NOMO-1 treated with DMSO at 0.1 percent for 48 hours (cell line): ENCODE measurements at regions not wholly inside any gene's neighbourhood (a gene's known extent, or its start where the extent isn't known, plus 50 kb on each side); places are given as distances from the start of the nearest gene placed in this dataset.
A peak's percentile ranks its signal among the peaks of the same experiment; 100 is the strongest.

Source experiments
- DNase-seq: peaks from one replicate; lab custom pipeline; 2025; ENCODE audit not compliant: unreplicated experiment; lab: John Stamatoyannopoulos, UW

GRCh38 chr4:113849771-113850170, 88.2 kb upstream of the CAMK2D start:
- DNase-seq = no peak

- no peak for DNase-seq
Observed at GRCh38 chr4:113847710-113848109, 86.2 kb upstream of the CAMK2D start.

DNA sequence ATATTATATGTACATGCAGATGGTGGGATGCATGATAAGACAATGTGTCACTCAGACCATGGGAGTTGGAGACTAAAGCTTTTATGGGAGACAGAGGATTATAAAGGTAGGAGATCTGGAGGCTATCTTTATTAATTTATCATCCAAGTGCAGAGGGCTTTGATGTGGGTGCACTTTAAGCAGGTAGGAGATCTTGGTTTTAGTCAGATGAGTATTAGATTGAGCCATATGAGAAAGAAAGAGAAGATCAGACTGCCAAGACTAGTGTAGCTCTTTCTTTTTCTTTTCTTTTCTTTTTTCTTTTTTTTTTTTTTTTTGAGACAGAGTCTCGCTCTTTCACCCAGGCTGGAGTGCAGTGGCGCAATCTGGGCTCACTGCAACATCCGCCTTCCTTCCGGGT, 84.9 kb upstream of the CAMK2D start:
- DNase-seq = no peak

- DNase-seq = no peak
Observed at GRCh38 chr4:113845138-113845537, 83.6 kb upstream of the CAMK2D start.

DNA sequence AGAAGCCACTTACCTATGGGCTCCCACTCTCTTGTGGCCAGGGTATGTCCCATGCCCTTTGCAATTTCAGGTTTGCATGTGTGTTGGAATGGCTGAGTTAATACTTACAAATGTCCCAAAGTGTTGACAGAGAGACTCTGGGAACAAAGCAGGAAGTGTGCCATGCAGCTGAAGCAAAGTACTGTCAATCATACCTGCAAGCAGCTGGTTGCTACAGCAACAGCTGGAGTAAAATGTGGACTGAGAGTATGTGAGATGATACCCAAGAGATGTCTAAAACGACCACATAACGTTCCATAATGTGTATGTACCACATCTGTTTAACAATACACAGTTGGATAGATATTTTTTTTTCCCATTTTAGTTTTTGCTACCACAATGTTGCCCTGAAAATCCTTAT, 82.8 kb upstream of the CAMK2D start:
- DNase-seq = no peak

DNA sequence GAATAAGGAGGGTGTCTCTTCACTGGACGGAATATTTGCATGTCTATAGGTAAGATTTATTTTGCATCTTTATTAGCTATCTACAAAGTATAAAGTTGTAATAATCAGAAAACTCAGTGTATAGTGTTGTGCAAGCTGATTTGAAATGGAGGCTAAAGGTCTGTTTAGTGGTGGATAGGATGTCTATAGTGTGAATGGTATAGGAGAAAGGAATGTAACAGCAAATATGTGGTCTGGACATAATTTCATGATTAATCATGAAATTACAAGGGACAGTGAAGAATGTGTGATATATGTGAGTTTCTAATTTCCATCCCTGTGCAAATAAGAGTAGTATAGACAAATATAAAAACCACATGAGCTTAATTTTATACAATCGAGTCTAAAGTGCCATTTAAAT, 79.3 kb upstream of the CAMK2D start:
- no peak for DNase-seq

DNA sequence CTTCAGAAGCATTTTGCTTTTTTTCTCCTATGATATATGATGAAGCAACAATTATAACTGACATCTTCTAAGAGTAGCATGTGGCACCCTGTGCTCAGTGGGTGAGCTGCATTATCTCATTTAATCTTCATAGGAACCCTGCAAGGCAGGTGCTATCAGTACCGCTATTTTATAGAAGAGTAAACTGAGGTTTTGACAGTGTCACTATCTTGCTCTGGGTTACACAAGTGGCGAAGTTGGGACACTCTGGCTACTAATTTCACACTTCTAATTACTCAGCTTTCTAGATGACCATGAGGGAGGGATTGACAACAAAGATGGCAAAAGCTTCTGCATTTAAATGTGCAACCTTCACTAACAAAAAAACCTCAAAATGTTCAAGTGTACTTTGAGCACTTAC, 76.9 kb upstream of the CAMK2D start:
- DNase-seq = peak; percentile 32

GRCh38 chr4:113837397-113837796, 75.9 kb upstream of the CAMK2D start:
- peak; percentile 97 for DNase-seq

DNA sequence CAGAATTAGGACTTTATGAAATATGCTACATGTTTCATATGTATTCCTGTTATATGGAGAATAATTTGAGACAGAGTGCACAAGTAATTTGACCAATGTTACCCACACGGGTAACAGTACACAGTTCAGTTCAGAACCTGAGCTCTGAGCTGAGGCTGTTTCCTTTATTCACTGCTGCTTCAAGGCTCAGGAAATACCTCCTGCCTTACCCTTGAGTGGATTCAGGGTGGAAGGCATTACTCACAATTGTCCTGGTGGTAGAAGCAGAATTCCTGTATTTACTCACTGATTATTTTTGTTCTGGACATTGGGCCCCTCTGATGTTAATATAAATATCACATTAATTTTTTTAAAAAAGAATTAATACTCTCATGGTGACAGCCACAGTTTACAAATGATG, 73.5 kb upstream of the CAMK2D start:
- DNase-seq = no peak

DNA sequence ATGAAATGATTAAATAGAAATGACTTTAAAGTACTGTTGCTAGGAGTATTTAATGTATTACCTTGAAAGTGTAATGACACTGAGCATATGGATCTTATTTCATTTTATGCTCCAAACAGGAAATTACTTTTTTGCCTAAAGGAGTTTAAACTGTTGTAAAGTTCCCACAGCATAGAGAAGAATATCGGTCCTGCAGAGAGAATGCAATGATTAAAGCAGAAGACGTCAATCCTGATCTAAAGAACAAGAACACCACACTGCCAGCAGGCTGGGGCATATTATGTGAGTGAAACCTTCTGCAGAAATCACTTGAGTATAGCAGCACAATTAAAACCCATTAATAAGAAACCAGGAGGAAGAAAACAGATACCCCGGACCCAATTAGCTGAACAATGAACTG, 72.8 kb upstream of the CAMK2D start:
- DNase-seq = no peak

- DNase-seq = peak; percentile 42
Observed at GRCh38 chr4:113832803-113833202, 71.3 kb upstream of the CAMK2D start.

GRCh38 chr4:113831457-113831856, 69.9 kb upstream of the CAMK2D start:
- DNase-seq = no peak

- no peak for DNase-seq
Observed at GRCh38 chr4:113828702-113829101, 67.2 kb upstream of the CAMK2D start.

DNA sequence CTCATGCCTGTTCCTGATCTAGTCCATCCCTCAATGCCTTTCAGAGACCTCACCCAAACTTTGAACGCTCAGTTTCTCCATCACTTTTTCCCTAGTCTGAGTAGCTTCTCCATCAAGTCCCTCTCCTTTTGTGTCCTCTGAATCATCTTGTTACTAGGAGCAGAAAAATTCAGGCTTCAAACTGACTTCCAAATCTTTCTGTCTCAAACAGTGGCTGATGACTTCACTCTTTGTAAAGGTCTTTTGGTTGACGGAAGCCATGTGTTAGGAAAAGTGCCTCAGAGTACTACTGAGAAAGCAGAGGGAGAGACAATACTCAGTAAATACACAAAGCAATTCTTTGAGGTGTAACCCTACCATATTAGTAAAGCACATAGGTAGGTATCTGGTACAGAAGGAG, 65.7 kb upstream of the CAMK2D start:
- no peak for DNase-seq

DNA sequence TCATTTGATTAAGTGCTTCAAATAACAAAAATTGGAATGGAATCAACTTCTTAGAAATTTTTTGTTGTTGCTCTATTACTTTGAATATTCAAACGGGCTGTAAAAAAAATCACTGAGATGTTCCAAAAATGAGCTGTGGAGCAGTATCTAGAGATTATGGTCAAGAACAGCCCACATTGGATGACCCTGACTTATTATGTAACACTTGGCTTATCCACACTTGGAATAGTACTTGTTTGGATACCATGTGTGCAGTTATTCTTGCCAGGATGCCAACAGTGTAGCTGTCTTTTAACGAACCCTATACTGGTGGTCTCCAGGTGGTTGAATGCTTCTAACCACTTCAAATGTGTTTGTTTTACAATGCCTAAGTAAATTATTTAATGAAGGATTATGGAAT, 64.9 kb upstream of the CAMK2D start:
- no peak for DNase-seq

DNA sequence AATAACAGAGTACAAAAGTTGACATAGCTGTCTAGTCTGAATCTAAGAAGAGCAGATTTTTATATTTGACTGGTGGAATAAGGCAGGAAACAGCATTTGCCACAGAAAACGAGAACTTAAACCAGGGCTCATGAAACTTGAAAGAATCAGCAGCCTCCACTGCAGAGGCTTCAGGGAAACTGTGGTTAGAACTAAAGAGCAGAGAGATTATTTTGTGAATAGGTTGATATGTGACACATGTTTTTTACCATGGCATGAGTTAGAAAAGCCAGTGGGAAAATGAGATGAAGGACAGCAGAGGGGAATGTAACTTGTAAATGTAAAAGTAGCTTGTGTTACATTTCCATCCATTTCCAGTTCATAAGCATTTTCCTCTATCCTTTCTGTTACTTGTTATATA, 63.7 kb upstream of the CAMK2D start:
- DNase-seq = peak; percentile 76

DNA sequence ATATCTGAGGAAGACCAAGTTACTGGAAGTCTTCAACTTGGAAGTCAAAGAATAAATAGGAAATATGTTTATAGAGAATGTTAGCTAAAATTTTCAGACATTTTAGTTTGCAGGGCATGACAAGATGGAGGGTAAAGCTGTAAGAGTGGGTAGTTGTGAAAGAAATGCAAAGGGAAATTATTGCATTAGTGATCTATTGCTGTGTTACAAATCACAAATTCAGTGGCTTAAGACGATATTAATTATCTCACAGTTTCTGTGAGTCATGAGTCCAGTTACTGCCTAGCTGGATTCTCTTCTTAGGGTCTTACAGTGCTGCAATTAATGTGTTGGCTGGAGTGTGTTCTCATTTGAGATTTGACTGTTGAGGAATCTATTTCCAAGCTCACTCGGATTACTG, 62.9 kb upstream of the CAMK2D start:
- DNase-seq = peak; percentile 30

DNA sequence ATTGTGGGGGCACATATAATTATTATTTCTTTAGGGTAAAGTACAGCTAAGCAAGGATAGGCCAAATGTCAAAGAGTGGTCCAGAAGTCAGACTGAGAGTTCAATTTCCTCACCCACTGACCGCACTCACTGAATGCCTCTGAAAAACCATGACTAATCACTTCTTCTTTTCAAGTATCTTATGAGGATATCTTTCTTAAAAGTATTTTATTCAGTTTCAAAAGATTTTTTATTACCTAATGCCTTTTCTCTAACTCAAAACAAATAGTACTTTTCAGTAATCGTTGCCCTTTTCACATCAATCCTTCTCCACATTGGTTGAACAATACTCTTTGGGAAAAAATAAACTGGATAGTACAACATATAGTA, 61.7 kb upstream of the CAMK2D start:
- DNase-seq = peak; percentile 92

DNA sequence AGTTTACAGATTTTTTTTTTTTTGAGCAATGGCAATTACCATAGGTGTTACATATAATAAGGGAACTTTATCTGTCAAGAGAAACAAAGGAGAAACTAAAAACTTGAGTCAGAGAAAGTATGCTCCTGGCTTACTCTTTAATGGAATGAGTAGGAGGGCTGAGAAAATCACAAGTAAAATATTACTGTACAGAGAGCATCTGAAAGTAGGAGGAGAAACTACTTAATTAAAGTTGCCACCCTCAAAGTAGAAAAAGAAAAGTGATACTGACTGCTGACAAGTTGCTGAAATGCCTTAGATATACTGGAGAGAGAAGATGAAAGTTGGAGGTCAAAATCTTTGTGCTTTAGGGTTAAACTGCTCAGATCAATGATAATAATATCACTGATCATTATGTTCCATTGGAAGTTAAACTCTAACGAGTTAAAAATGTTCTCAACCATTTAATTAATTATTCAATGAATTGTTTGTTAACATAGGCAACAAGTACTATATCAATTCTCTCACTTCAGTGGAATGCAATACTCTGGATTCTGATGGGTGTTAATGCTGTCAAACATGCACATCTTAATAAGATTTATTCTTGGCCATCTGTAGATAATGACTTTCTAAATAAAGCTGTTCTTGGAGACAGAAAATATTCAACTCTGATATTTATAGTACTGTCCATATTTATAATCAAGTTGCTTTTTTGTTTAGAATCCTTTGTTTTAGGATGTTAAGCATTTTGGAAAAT, 61.2 kb upstream of the CAMK2D start:
- no peak for DNase-seq

DNA sequence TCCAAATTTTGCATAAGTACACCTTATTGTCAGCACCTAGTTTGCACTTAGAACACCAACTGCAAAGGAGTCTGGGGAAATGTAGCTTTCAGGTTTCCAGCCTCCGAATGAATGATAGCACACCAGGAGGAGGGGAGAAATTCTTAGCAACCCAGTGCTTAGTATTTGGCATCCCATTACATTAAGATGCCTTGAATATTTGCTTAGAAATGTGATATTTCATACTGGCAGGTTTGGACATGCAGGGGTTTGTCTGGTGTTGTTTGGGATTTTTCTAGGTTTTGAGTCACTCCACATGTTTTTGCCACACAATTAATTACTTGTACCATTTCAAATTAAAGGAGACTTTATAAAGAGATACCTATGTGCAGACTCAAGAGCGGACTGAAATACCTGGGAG, 60.3 kb upstream of the CAMK2D start:
- DNase-seq = no peak

DNA sequence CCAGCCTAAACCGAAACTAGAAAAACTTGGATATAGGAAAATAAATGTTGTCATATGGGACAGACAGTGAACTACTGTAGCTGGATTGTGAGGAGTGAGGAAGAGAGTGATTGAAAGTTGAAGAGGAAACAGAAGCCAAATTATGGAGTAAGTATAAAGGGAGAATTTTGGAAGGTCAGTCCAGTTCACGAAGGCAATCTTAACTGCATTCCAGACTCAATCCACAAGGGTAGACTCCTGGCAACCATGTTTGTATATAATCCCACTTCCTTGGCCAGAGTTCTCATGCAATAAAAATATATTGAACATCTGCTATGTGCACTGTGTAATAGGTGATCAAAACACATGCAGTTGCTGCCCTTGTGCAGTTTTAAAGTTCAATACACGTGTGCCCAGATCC, 58.6 kb upstream of the CAMK2D start:
- DNase-seq = no peak

GRCh38 chr4:113815826-113816225, 54.3 kb upstream of the CAMK2D start:
- DNase-seq = peak; percentile 73

DNA sequence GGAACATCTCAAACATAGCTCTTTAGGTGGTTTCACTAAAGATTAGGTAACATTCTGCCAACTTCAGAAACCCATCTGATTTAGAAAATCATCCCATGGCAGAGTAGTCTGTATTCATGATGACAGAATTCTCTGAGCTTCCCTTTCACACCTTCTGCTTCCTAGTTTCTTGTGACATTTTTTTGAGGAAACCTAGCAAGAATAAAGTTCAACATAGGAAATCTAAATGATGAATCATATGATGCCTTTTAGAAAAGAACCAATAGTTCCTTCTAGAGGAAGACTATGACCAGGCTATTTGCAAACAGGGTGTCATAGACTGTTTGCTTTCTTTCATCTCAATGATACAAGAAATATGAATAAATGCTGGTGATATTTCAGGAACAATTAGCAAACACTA, 49.8 kb upstream of the CAMK2D start:
- DNase-seq = peak; percentile 61
